Esophagus muscularis mucosa (tissue), 4 donors: ENCODE measurements at regions not wholly inside any gene's neighbourhood (a gene's known extent, or its start where the extent isn't known, plus 50 kb on each side); places are given as distances from the start of the nearest gene placed in this dataset.
A peak's percentile ranks its signal among the peaks of the same experiment; 100 is the strongest.

Source experiments
- DNase-seq: peaks from one replicate; pipeline ENCODE4 v3.0.0-alpha.2; 2017; ENCODE audit errors: extremely low spot score
- H3K27ac ChIP-seq, 4 donors: fragments of 200-600 bp; sonication (generic); replicated peaks in 1 of 4; 1 replicate in 3 of 4; 2 replicates in 1 of 4; pipeline ENCODE4 v1.5.1; 2016 to 2019; ENCODE audit warnings: mild to moderate bottlenecking in 1 of 4
- H3K27me3 ChIP-seq, 4 donors: fragments of 200-600 bp; sonication (generic); one replicate each; pipeline versions ENCODE4 v1.5.1 to v1.6.0; 2016 to 2019
- H3K36me3 ChIP-seq, 4 donors: fragments of 200-600 bp; sonication (generic); one replicate each; pipeline ENCODE4 v1.5.1; 2016 to 2019
- H3K4me1 ChIP-seq, 4 donors: fragments of 200-600 bp; sonication (generic); one replicate each; pipeline ENCODE4 v1.5.1; 2016 to 2019
- H3K4me3 ChIP-seq, 4 donors: fragments of 200-600 bp; sonication (generic); 1 replicate in 2 of 4; 2 replicates in 2 of 4; pipeline ENCODE4 v1.5.1; 2016 to 2019; ENCODE audit warnings: mild to moderate bottlenecking in 4 of 4, moderate library complexity in 1 of 4
- H3K9me3 ChIP-seq, 4 donors: fragments of 200-600 bp; sonication (generic); 1 replicate in 3 of 4; 2 replicates in 1 of 4; pipeline ENCODE4 v1.5.1; 2016 to 2019
- CTCF ChIP-seq, 3 experiments: fragments of 200-600 bp in 2 of 3; fragments of 450-650 bp in 1 of 3; sonication (generic) in 2 of 3; IDR thresholded peaks; one replicate each; pipeline ENCODE4 v1.5.1; 2017 to 2019; ENCODE audit warnings: antibody characterized with exemption in 3 of 3, mild to moderate bottlenecking in 2 of 3, moderate library complexity in 1 of 3
- EP300 ChIP-seq: sonication (generic); formaldehyde crosslinking; IDR thresholded peaks from one replicate; pipeline ENCODE4 v1.6.1; 2017; ENCODE audit warnings: antibody characterized with exemption
- POLR2A ChIP-seq: fragments of 450-650 bp; IDR thresholded peaks from one replicate; pipeline ENCODE4 v1.6.1; 2017; ENCODE audit warnings: antibody characterized with exemption, moderate library complexity, mild to moderate bottlenecking, low read depth
- POLR2AphosphoS5 ChIP-seq, 2 donors: sonication (generic); formaldehyde crosslinking; IDR thresholded peaks; one replicate each; pipeline ENCODE4 v1.6.1; 2017; ENCODE audit warnings: antibody characterized with exemption in 2 of 2
- WGBS: methylation state at CpG from one replicate; pipeline ENCODE4 v1.1.5; 2018; 5-methylcytosine and 5-hydroxymethylcytosine counted together
- intact Hi-C: fragments of 100-400 bp; cut with DNase I; formaldehyde crosslinking; loops from one replicate; pipeline ENCODE4 v1.15.1; 2023

- Histone ChIP-seq H3K4me1 (peaks cover 5 to 16% (median 11%) of the 10 kb centered on the region in 4 donors), H3K36me3 (no peaks in the 10 kb centered on the region), H3K9me3 (no peaks in the 10 kb centered on the region), H3K27me3 (no peaks in the 10 kb centered on the region), H3K27ac (no peak overlapping the region), H3K4me3 (no peak overlapping the region)
- no peak for DNase-seq
- intact Hi-C loops, result no loop called here
- TF ChIP-seq CTCF (IDR thresholded peaks at IDR 0.05) (peak in 2 of 3 experiments; percentile 22 to 50), POLR2A (no peak), EP300 (no peak)
- 67% methylated on average over 8 of the region's 8 CpGs for WGBS
Observed at GRCh38 chr2:106572541-106573450, 85.6 kb downstream of the CD8B2 start.

GRCh38 chr2:106573773-106574172, 86.6 kb downstream of the CD8B2 start:
- Histone ChIP-seq H3K4me1 (peaks cover 3 to 16% (median 11%) of the 10 kb centered on the region in 4 donors), H3K36me3 (no peaks in the 10 kb centered on the region), H3K9me3 (no peaks in the 10 kb centered on the region), H3K27me3 (no peaks in the 10 kb centered on the region), H3K4me3 (no peak overlapping the region), H3K27ac (no peak overlapping the region)
- DNase-seq, result no peak
- TF ChIP-seq POLR2AphosphoS5 (IDR thresholded peaks at IDR 0.05) (no peak), CTCF (IDR thresholded peaks at IDR 0.05) (no peak), POLR2A (no peak), EP300 (no peak)
- intact Hi-C loops, result no loop called here

- DNase-seq, result no peak
- H3K36me3 ChIP-seq, result no peaks in the 10 kb centered on the region
- intact Hi-C loops, result no loop called here
- peaks cover 7 to 23% (median 15%) of the 10 kb centered on the region in 4 donors for H3K4me1 ChIP-seq
- no peak overlapping the region for H3K4me3 ChIP-seq
- WGBS, result 57% methylated on average over 2 of the region's 6 CpGs
- no peaks in the 10 kb centered on the region for H3K27me3 ChIP-seq
- H3K27ac ChIP-seq, result peak overlapping the region in 2 of 4 donors; percentile 39 to 44
- H3K9me3 ChIP-seq, result no peaks in the 10 kb centered on the region
- no peak for TF ChIP-seq POLR2AphosphoS5 (IDR thresholded peaks at IDR 0.05)
- no peak for TF ChIP-seq CTCF (IDR thresholded peaks at IDR 0.05)
- TF ChIP-seq EP300, result no peak
- no peak for TF ChIP-seq POLR2A
Observed at GRCh38 chr2:106575955-106576354, 88.8 kb downstream of the CD8B2 start.

GRCh38 chr2:106577255-106577651, 90.1 kb downstream of the CD8B2 start:
- TF ChIP-seq EP300, result no peak
- TF ChIP-seq POLR2A, result no peak
- TF ChIP-seq POLR2AphosphoS5 (IDR thresholded peaks at IDR 0.05), result no peak
- TF ChIP-seq CTCF (IDR thresholded peaks at IDR 0.05), result no peak
- no peak overlapping the region for H3K27ac ChIP-seq

More at GRCh38 chr2:106577255-106577651, 90.1 kb downstream of the CD8B2 start:
- Histone ChIP-seq H3K4me1 (peaks cover 12 to 32% (median 22%) of the 10 kb centered on the region in 4 donors), H3K27me3 (no peaks in the 10 kb centered on the region), H3K36me3 (no peaks in the 10 kb centered on the region), H3K9me3 (no peaks in the 10 kb centered on the region), H3K4me3 (no peak overlapping the region)
- DNase-seq, result no peak
- 94% methylated on average over 5 of the region's 5 CpGs for WGBS
- intact Hi-C loops, result no loop called here
